ENCODE measurements at regions not wholly inside any gene's neighbourhood (a gene's known extent, or its start where the extent isn't known, plus 50 kb on each side); places are given as distances from the start of the nearest gene placed in this dataset.
A peak's percentile ranks its signal among the peaks of the same experiment; 100 is the strongest.

GRCh38 chr4:127548990-127549925 is 83.5 kb upstream of the INTU start:
- peak; percentile 9 for DNase-seq (ENCODE audit: low read depth)
- peaks cover 5% of the 10 kb centered on the region for H3K27me3 ChIP-seq (replicated peaks; ENCODE audit: control insufficient read depth, insufficient read depth, low read length)
- H3K4me3 ChIP-seq (ENCODE audit: low read length): no peak overlapping the region
- H3K9ac ChIP-seq (ENCODE audit: low read length): no peak overlapping the region
- H3K9me3 ChIP-seq (ENCODE audit: control insufficient read depth, low read length): peaks cover 9% of the 10 kb centered on the region
- H3K36me3 ChIP-seq (ENCODE audit: control insufficient read depth, insufficient read depth, low read length, severe bottlenecking): no peaks in the 10 kb centered on the region
- H3K4me1 ChIP-seq (ENCODE audit: control insufficient read depth, insufficient read depth, low read length): peaks cover 6% of the 10 kb centered on the region

- Histone ChIP-seq H3K27me3 (replicated peaks; ENCODE audit: control insufficient read depth, insufficient read depth, low read length) (no peaks in the 10 kb centered on the region), H3K4me3 (ENCODE audit: low read length) (no peak overlapping the region), H3K9me3 (ENCODE audit: control insufficient read depth, low read length) (peaks cover 11% of the 10 kb centered on the region), H3K9ac (ENCODE audit: low read length) (no peak overlapping the region), H3K36me3 (ENCODE audit: control insufficient read depth, insufficient read depth, low read length, severe bottlenecking) (no peaks in the 10 kb centered on the region), H3K4me1 (ENCODE audit: control insufficient read depth, insufficient read depth, low read length) (no peaks in the 10 kb centered on the region)
- no peak for DNase-seq (ENCODE audit: low read depth)
Observed at GRCh38 chr4:127555106-127555505, 77.7 kb upstream of the INTU start.

- DNase-seq (ENCODE audit: low read depth): no peak
- Histone ChIP-seq H3K27me3 (replicated peaks; ENCODE audit: control insufficient read depth, insufficient read depth, low read length) (no peaks in the 10 kb centered on the region), H3K9me3 (ENCODE audit: control insufficient read depth, low read length) (peaks cover 3% of the 10 kb centered on the region), H3K9ac (ENCODE audit: low read length) (no peak overlapping the region), H3K4me3 (ENCODE audit: low read length) (no peak overlapping the region), H3K36me3 (ENCODE audit: control insufficient read depth, insufficient read depth, low read length, severe bottlenecking) (no peaks in the 10 kb centered on the region), H3K4me1 (ENCODE audit: control insufficient read depth, insufficient read depth, low read length) (no peaks in the 10 kb centered on the region)
Observed at GRCh38 chr4:127558088-127558487, 74.7 kb upstream of the INTU start.

- Histone ChIP-seq H3K27me3 (replicated peaks; ENCODE audit: control insufficient read depth, insufficient read depth, low read length) (no peaks in the 10 kb centered on the region), H3K9ac (ENCODE audit: low read length) (no peak overlapping the region), H3K4me1 (ENCODE audit: control insufficient read depth, insufficient read depth, low read length) (no peaks in the 10 kb centered on the region), H3K9me3 (ENCODE audit: control insufficient read depth, low read length) (peaks cover 3% of the 10 kb centered on the region), H3K36me3 (ENCODE audit: control insufficient read depth, insufficient read depth, low read length, severe bottlenecking) (no peaks in the 10 kb centered on the region), H3K4me3 (ENCODE audit: low read length) (no peak overlapping the region)
- no peak for DNase-seq (ENCODE audit: low read depth)
Observed at GRCh38 chr4:127558489-127559407, 74.0 kb upstream of the INTU start.

DNA sequence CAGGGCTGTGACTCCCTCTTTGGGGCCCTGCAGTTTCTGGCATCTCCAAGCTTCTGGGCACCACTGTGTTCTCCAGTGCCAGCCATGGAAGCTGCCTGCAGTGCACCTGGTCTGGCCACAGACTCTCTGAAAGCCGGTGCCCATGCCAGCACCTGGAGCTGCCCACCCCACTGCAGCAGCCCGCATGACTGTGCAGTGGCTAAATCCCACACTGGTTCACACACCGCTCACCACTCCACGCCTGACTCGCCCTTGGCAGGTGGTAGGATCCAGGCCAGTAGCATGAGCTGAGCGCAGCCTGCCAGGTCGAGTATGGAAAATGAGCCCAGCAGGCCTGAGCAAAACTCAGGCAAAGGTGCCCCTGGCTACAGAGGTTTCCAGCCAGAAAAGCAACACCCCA is 72.8 kb upstream of the INTU start:
- H3K4me1 ChIP-seq (ENCODE audit: control insufficient read depth, insufficient read depth, low read length): no peaks in the 10 kb centered on the region
- DNase-seq (ENCODE audit: low read depth): no peak
- peaks cover 3% of the 10 kb centered on the region for H3K9me3 ChIP-seq (ENCODE audit: control insufficient read depth, low read length)
- no peaks in the 10 kb centered on the region for H3K36me3 ChIP-seq (ENCODE audit: control insufficient read depth, insufficient read depth, low read length, severe bottlenecking)
- H3K27me3 ChIP-seq (replicated peaks; ENCODE audit: control insufficient read depth, insufficient read depth, low read length): no peaks in the 10 kb centered on the region
- no peak overlapping the region for H3K9ac ChIP-seq (ENCODE audit: low read length)
- H3K4me3 ChIP-seq (ENCODE audit: low read length): no peak overlapping the region

GRCh38 chr4:127560755-127561154 is 72.0 kb upstream of the INTU start:
- Histone ChIP-seq H3K4me1 (ENCODE audit: control insufficient read depth, insufficient read depth, low read length) (no peaks in the 10 kb centered on the region), H3K4me3 (ENCODE audit: low read length) (no peak overlapping the region), H3K27me3 (replicated peaks; ENCODE audit: control insufficient read depth, insufficient read depth, low read length) (no peaks in the 10 kb centered on the region), H3K9ac (ENCODE audit: low read length) (no peak overlapping the region), H3K36me3 (ENCODE audit: control insufficient read depth, insufficient read depth, low read length, severe bottlenecking) (no peaks in the 10 kb centered on the region), H3K9me3 (ENCODE audit: control insufficient read depth, low read length) (peaks cover 3% of the 10 kb centered on the region)
- no peak for DNase-seq (ENCODE audit: low read depth)

DNA sequence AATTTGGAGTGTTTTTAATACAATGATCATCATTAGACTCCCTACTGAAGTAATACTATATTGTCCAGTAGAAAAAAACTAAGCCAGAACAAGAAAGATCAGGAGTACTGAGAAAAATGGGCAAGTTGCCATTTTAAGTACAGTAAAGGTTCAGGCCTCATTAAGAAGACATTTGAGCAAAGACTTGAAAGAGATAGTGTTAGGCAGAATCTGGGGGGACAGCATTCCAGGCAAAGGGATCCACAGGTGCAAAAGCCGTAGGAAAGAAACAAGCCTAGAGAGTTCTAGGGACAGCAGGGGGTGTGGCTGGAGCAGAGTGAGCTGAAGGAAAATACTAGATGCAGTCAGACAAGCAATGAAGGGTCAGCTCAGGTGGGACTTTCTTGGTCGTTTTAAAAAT is 58.1 kb upstream of the INTU start:
- peaks cover 9% of the 10 kb centered on the region for H3K4me1 ChIP-seq (ENCODE audit: control insufficient read depth, insufficient read depth, low read length)
- H3K9me3 ChIP-seq (ENCODE audit: control insufficient read depth, low read length): no peaks in the 10 kb centered on the region
- H3K9ac ChIP-seq (ENCODE audit: low read length): no peak overlapping the region
- no peak overlapping the region for H3K4me3 ChIP-seq (ENCODE audit: low read length)
- no peak for DNase-seq (ENCODE audit: low read depth)
- no peaks in the 10 kb centered on the region for H3K27me3 ChIP-seq (replicated peaks; ENCODE audit: control insufficient read depth, insufficient read depth, low read length)
- H3K36me3 ChIP-seq (ENCODE audit: control insufficient read depth, insufficient read depth, low read length, severe bottlenecking): no peaks in the 10 kb centered on the region

DNA sequence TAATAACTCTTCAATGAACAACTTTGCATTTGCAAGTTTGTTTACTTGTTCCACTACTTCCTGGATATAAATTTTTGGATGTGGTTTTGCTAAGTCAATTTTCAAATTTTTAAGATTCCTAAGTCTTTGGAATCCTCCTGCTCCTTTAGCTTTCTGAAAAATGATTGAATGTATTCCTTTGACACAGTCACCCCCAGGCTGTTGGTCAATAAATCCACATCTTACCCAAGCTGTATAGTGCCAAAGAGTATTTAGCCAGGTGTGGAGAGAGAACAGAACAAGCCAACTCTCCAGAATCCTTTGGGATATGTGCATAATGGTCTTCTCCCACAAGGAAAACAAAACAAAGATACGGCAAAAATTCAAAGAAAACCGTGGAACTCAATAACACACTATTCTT is 56.9 kb upstream of the INTU start:
- Histone ChIP-seq H3K4me3 (ENCODE audit: low read length) (no peak overlapping the region), H3K9ac (ENCODE audit: low read length) (no peak overlapping the region), H3K36me3 (ENCODE audit: control insufficient read depth, insufficient read depth, low read length, severe bottlenecking) (no peaks in the 10 kb centered on the region), H3K9me3 (ENCODE audit: control insufficient read depth, low read length) (no peaks in the 10 kb centered on the region), H3K27me3 (replicated peaks; ENCODE audit: control insufficient read depth, insufficient read depth, low read length) (no peaks in the 10 kb centered on the region), H3K4me1 (ENCODE audit: control insufficient read depth, insufficient read depth, low read length) (peaks cover 9% of the 10 kb centered on the region)
- DNase-seq (ENCODE audit: low read depth): peak; percentile 10

DNA sequence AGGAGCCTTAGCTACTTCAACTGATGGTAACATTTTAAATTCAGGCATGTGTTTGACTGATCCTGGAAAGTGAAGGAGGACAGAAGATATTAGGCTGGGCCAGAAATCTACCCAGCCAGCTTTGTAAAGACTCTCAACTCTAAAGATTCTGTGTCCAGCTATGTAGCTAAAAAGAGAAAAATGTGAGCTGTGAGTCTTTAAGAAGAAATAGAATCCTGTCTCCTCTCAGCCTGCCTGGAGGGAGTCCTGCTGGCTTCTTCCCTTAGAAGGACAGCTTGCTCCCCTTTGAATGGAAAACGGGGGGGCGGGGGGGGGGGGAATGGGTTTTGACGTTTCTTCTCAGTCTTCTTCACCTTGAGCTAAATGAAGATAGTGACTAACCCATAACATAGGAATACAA is 54.3 kb upstream of the INTU start:
- H3K36me3 ChIP-seq (ENCODE audit: control insufficient read depth, insufficient read depth, low read length, severe bottlenecking): no peaks in the 10 kb centered on the region
- H3K27me3 ChIP-seq (replicated peaks; ENCODE audit: control insufficient read depth, insufficient read depth, low read length): no peaks in the 10 kb centered on the region
- no peak overlapping the region for H3K4me3 ChIP-seq (ENCODE audit: low read length)
- H3K4me1 ChIP-seq (ENCODE audit: control insufficient read depth, insufficient read depth, low read length): peaks cover 9% of the 10 kb centered on the region
- H3K9ac ChIP-seq (ENCODE audit: low read length): no peak overlapping the region
- no peak for DNase-seq (ENCODE audit: low read depth)
- H3K9me3 ChIP-seq (ENCODE audit: control insufficient read depth, low read length): no peaks in the 10 kb centered on the region

DNA sequence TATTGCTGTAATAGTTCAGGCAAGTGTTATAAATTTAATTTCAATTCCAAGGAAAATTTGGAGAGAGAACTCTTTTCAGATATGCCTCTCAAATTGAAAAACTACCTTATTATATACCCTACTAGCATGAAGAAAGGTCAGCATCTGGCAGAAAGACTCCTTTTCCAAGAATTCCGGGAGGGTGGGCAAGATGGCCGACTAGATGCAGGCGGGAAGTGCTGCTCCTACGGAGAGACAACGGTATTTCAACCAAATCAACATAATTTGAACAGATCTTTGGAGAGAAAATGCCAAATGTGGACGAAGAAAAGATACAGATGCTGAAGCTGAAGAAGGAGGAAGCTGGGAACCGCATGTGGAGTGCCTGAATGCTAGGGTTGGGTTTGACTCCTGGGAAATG is 53.8 kb upstream of the INTU start:
- DNase-seq (ENCODE audit: low read depth): no peak
- no peaks in the 10 kb centered on the region for H3K27me3 ChIP-seq (replicated peaks; ENCODE audit: control insufficient read depth, insufficient read depth, low read length)
- H3K36me3 ChIP-seq (ENCODE audit: control insufficient read depth, insufficient read depth, low read length, severe bottlenecking): no peaks in the 10 kb centered on the region
- no peak overlapping the region for H3K4me3 ChIP-seq (ENCODE audit: low read length)
- H3K4me1 ChIP-seq (ENCODE audit: control insufficient read depth, insufficient read depth, low read length): peaks cover 9% of the 10 kb centered on the region
- H3K9ac ChIP-seq (ENCODE audit: low read length): no peak overlapping the region
- H3K9me3 ChIP-seq (ENCODE audit: control insufficient read depth, low read length): no peaks in the 10 kb centered on the region

DNA sequence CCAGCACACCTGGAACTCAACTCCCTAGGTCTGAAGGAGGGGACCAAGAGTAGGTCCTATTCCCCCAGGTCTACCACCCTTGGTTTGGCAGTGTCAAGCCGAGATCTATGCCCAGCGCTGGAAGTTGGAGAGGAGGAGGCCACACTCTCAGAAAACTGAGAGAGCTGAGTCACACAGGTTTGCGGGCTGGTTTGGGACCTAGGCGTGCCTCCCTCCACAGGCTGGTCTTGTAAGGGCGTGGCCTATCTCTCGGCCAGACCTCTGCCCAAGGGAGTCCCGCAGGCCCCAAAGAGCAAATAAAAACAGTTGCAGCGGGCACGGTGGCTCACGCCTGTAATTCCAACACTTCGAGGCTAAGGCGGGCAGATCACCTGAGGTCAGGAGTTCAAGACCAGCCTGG is 52.9 kb upstream of the INTU start:
- Histone ChIP-seq H3K4me1 (ENCODE audit: control insufficient read depth, insufficient read depth, low read length) (peaks cover 9% of the 10 kb centered on the region), H3K27me3 (replicated peaks; ENCODE audit: control insufficient read depth, insufficient read depth, low read length) (no peaks in the 10 kb centered on the region), H3K4me3 (ENCODE audit: low read length) (no peak overlapping the region), H3K9me3 (ENCODE audit: control insufficient read depth, low read length) (no peaks in the 10 kb centered on the region), H3K36me3 (ENCODE audit: control insufficient read depth, insufficient read depth, low read length, severe bottlenecking) (no peaks in the 10 kb centered on the region), H3K9ac (ENCODE audit: low read length) (no peak overlapping the region)
- no peak for DNase-seq (ENCODE audit: low read depth)

Measured in adipocyte (in vitro differentiated cells).